ENCODE measurements at regions not wholly inside any gene's neighbourhood (a gene's known extent, or its start where the extent isn't known, plus 50 kb on each side); places are given as distances from the start of the nearest gene placed in this dataset.

DNA sequence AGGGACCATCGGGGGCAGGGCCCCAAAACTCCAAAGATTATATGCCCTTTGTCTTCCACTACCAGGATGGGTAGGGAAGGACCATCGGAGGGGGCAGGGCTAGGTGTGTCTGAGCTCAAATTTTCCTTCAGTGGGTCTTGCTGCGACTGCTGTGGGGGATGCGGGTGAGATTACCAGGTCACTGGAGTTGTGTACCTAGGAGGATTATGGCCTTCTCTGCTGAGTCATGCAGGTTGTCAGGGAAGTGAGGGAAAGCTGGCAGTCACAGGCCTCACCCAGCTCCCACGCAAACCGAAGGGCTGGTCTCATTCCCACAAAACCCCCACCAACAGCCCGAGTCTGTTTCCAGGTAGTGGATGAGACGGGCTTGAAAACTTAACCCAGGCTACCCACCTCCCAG is 489.4 kb downstream of the ZNF608 start:
- H3K27me3 ChIP-seq (replicated peaks in 1 of 4; ENCODE audit: control extremely low read depth in 1 of 4, control insufficient read depth in 3 of 4, insufficient read depth in 4 of 4, low read length in 3 of 4), result no peaks in the 10 kb centered on the region
- H2AFZ ChIP-seq (ENCODE audit: insufficient read depth, low read depth, low read length, poor library complexity, severe bottlenecking), result no peak overlapping the region
- Mint-ChIP-seq H3K4me3 (no peak overlapping the region), H3K27ac (no peak overlapping the region), H3K9me3 (ENCODE audit: insufficient read depth) (peaks cover 10% of the 10 kb centered on the region), H3K4me1 (no peaks in the 10 kb centered on the region), H3K27me3 (no peaks in the 10 kb centered on the region)
- H3K4me3 ChIP-seq (ENCODE audit: control extremely low read depth in 1 of 5, extremely low read depth in 1 of 5, insufficient read depth in 1 of 5, low read depth in 2 of 5, low read length in 4 of 5), result no peak overlapping the region
- CTCF ChIA-PET, result no interaction called here
- no peaks in the 10 kb centered on the region for H3K36me3 ChIP-seq (replicated peaks in 1 of 2; ENCODE audit: control extremely low read depth in 1 of 2, control insufficient read depth in 1 of 2, extremely low read depth in 1 of 2, insufficient read depth in 2 of 2, low read length in 1 of 2)
- H3K4me2 ChIP-seq (replicated peaks; ENCODE audit: low read depth, low read length, poor library complexity, severe bottlenecking), result no peak overlapping the region
- DNase-seq (no peak), ATAC-seq (ENCODE audit: low read depth) (no peak)
- no peak for TF ChIP-seq CTCF (IDR thresholded peaks at IDR 0.05)
- no peak for TF ChIP-seq EZH2 (IDR thresholded peaks at IDR 0.05; ENCODE audit: borderline replicate concordance, insufficient read depth, low read depth, low read length, poor library complexity, severe bottlenecking)
- WGBS (ENCODE audit: insufficient coverage), result 100% methylated on average over 7 of the region's 8 CpGs
- intact Hi-C loops (cut with micrococcal nuclease), result no loop called here
- H3K4me1 ChIP-seq (ENCODE audit: control insufficient read depth in 2 of 2, insufficient read depth in 2 of 2, low read length in 2 of 2), result no peaks in the 10 kb centered on the region
- peaks cover 0 to 6% (median 3%) of the 10 kb centered on the region in 3 donors for H3K9me3 ChIP-seq (ENCODE audit: control extremely low read depth in 1 of 3, control insufficient read depth in 2 of 3, insufficient read depth in 1 of 3, low read length in 2 of 3)
- H3K27ac ChIP-seq (ENCODE audit: low read length in 2 of 2), result no peak overlapping the region
- H4K20me1 ChIP-seq (ENCODE audit: control insufficient read depth, insufficient read depth, low read length, poor library complexity, severe bottlenecking), result no peaks in the 10 kb centered on the region
- H3K9ac ChIP-seq (ENCODE audit: low read length), result no peak overlapping the region
- no peaks in the 10 kb centered on the region for H3K79me2 ChIP-seq (ENCODE audit: control insufficient read depth, insufficient read depth, low read length)
- POLR2A ChIA-PET, result no interaction called here

DNA sequence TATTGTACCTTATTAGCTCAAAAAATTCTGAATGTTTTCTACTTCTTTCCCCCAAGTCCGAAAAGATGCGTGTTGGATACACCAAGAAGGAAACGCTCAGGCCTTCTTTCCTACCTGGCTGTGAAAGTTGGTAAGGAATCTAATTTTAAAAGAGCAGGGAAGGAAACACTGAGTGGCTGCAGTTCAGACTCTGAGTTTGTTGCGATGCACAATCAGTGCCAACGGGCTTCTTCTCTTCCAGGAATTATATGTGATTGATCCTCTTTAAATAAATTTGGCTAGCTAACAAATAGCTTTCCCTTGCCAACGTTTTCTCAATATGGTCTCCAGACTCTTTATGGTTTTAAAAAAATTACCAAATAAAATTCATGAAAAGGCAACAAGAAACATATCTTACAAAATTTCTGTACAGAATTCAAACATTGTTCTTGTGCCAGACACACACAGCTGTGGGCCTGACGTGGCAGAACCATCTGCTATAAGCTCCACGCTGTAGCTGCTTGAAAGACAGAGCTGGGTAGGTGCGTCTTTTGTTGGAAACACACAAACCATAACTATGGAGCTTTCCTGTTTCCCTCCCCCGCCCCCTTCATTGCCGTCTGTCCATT is 493.1 kb downstream of the ZNF608 start:
- intact Hi-C loops (cut with micrococcal nuclease), result no loop called here
- Histone ChIP-seq H3K4me1 (ENCODE audit: control insufficient read depth in 2 of 2, insufficient read depth in 2 of 2, low read length in 2 of 2) (no peaks in the 10 kb centered on the region), H2AFZ (ENCODE audit: insufficient read depth, low read depth, low read length, poor library complexity, severe bottlenecking) (no peak overlapping the region), H3K4me2 (replicated peaks; ENCODE audit: low read depth, low read length, poor library complexity, severe bottlenecking) (no peak overlapping the region), H3K27me3 (replicated peaks in 1 of 4; ENCODE audit: control extremely low read depth in 1 of 4, control insufficient read depth in 3 of 4, insufficient read depth in 4 of 4, low read length in 3 of 4) (no peaks in the 10 kb centered on the region), H4K20me1 (ENCODE audit: control insufficient read depth, insufficient read depth, low read length, poor library complexity, severe bottlenecking) (no peaks in the 10 kb centered on the region), H3K79me2 (ENCODE audit: control insufficient read depth, insufficient read depth, low read length) (no peaks in the 10 kb centered on the region), H3K36me3 (replicated peaks in 1 of 2; ENCODE audit: control extremely low read depth in 1 of 2, control insufficient read depth in 1 of 2, extremely low read depth in 1 of 2, insufficient read depth in 2 of 2, low read length in 1 of 2) (no peaks in the 10 kb centered on the region), H3K27ac (ENCODE audit: low read length in 2 of 2) (no peak overlapping the region), H3K9ac (ENCODE audit: low read length) (no peak overlapping the region), H3K9me3 (ENCODE audit: control extremely low read depth in 1 of 3, control insufficient read depth in 2 of 3, insufficient read depth in 1 of 3, low read length in 2 of 3) (peaks cover 3 to 6% (median 4%) of the 10 kb centered on the region in 3 donors), H3K4me3 (ENCODE audit: control extremely low read depth in 1 of 5, extremely low read depth in 1 of 5, insufficient read depth in 1 of 5, low read depth in 2 of 5, low read length in 4 of 5) (no peak overlapping the region)
- TF ChIP-seq CTCF (IDR thresholded peaks at IDR 0.05) (no peak), EZH2 (IDR thresholded peaks at IDR 0.05; ENCODE audit: borderline replicate concordance, insufficient read depth, low read depth, low read length, poor library complexity, severe bottlenecking) (no peak)
- Mint-ChIP-seq H3K27ac (no peak overlapping the region), H3K4me3 (no peak overlapping the region), H3K27me3 (no peaks in the 10 kb centered on the region), H3K9me3 (ENCODE audit: insufficient read depth) (peaks cover 18% of the 10 kb centered on the region), H3K4me1 (no peaks in the 10 kb centered on the region)
- ChIA-PET CTCF (no interaction called here), POLR2A (no interaction called here)
- WGBS (ENCODE audit: insufficient coverage), result 91% methylated on average over 4 of the region's 11 CpGs
- DNase-seq, result no peak
- no peak for ATAC-seq (ENCODE audit: low read depth)
